Left ventricle myocardium inferior (tissue), 1 donor: ENCODE measurements at regions not wholly inside any gene's neighbourhood (a gene's known extent, or its start where the extent isn't known, plus 50 kb on each side); places are given as distances from the start of the nearest gene placed in this dataset.

Experiments used
- DNase-seq: peaks from one replicate; pipeline ENCODE4 v3.0.0-alpha.2; 2020
- H3K27ac ChIP-seq: fragments of 200-600 bp; replicated peaks from 2 replicates; pipeline ENCODE4 v1.8.0; 2021
- H3K27me3 ChIP-seq: fragments of 200-600 bp; 2 replicates; pipeline ENCODE4 v1.8.0; 2021; ENCODE audit warnings: low read depth
- H3K36me3 ChIP-seq: fragments of 200-600 bp; 2 replicates; pipeline ENCODE4 v1.8.0; 2021
- H3K4me1 ChIP-seq: fragments of 200-600 bp; 2 replicates; pipeline ENCODE4 v1.8.0; 2021
- H3K4me3 ChIP-seq: fragments of 200-600 bp; 2 replicates; pipeline ENCODE4 v1.8.0; 2021; ENCODE audit warnings: mild to moderate bottlenecking, moderate library complexity
- H3K9me3 ChIP-seq: fragments of 200-600 bp; replicated peaks from 2 replicates; pipeline ENCODE4 v1.8.0; 2021
- intact Hi-C: fragments of 100-400 bp; cut with micrococcal nuclease; formaldehyde crosslinking; loops from one replicate; pipeline ENCODE4 v1.11.0; 2022
- TF ChIP-seq, protein P1 (sequence below): fragments of 200-600 bp; IDR thresholded peaks from 2 replicates; pipeline ENCODE4 v1.8.0; 2021; ENCODE audit warnings: antibody characterized with exemption, mild to moderate bottlenecking, borderline replicate concordance
- donor health status: DM: no; HTN: yes; CAD: no; lungs with severe emphysema.

DNA sequence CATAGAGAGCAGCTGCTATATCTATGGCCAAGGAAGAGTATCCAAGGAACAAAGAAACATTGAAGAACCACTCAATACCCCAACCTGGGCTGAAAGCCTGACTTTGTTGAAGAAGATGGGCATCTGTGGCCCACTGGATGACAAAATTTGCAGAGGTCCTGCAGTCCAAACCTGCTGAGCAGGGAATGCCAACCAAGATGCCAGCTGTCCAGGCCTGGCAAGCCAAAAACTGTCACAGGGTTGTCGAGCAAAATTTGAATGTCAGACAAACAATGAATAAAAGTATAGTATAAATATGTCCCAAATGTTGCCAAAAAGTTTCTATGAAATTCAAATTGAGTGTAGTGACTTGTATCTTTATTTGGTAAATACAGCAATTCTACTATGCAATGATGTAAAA is 1040.2 kb downstream of the PCDH9 start:
- Histone ChIP-seq H3K27ac (no peak overlapping the region), H3K36me3 (no peaks in the 10 kb centered on the region), H3K4me3 (no peak overlapping the region), H3K4me1 (no peaks in the 10 kb centered on the region), H3K9me3 (no peaks in the 10 kb centered on the region), H3K27me3 (no peaks in the 10 kb centered on the region)
- TF ChIP-seq, protein P1, sequence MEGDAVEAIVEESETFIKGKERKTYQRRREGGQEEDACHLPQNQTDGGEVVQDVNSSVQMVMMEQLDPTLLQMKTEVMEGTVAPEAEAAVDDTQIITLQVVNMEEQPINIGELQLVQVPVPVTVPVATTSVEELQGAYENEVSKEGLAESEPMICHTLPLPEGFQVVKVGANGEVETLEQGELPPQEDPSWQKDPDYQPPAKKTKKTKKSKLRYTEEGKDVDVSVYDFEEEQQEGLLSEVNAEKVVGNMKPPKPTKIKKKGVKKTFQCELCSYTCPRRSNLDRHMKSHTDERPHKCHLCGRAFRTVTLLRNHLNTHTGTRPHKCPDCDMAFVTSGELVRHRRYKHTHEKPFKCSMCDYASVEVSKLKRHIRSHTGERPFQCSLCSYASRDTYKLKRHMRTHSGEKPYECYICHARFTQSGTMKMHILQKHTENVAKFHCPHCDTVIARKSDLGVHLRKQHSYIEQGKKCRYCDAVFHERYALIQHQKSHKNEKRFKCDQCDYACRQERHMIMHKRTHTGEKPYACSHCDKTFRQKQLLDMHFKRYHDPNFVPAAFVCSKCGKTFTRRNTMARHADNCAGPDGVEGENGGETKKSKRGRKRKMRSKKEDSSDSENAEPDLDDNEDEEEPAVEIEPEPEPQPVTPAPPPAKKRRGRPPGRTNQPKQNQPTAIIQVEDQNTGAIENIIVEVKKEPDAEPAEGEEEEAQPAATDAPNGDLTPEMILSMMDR = no peak
- no peak for DNase-seq
- intact Hi-C loops = no loop called here

DNA sequence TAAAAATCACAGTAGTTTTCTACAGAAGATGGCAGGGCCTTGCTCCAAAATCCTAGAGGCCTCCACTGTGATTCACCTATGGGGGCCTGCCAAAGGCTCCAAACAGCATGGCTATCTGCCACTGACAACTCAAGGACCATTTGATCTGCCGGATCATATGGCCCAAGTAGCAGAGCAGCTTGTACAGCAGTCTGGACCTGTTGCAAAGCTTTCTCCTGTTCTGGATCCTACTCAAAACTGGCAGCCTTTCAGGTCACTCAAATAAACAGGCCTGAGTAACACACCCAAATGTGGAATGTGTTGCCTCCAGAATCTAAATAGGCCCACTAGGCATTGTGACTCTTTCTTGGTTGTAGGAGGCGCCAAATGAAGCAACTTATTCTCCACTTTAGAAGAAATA is 1049.3 kb downstream of the PCDH9 start:
- DNase-seq = no peak
- TF ChIP-seq, protein P1 = no peak
- no peaks in the 10 kb centered on the region for H3K27me3 ChIP-seq
- intact Hi-C loops = no loop called here
- no peaks in the 10 kb centered on the region for H3K36me3 ChIP-seq
- no peaks in the 10 kb centered on the region for H3K4me1 ChIP-seq
- H3K4me3 ChIP-seq = no peak overlapping the region
- H3K27ac ChIP-seq = no peak overlapping the region
- no peaks in the 10 kb centered on the region for H3K9me3 ChIP-seq

DNA sequence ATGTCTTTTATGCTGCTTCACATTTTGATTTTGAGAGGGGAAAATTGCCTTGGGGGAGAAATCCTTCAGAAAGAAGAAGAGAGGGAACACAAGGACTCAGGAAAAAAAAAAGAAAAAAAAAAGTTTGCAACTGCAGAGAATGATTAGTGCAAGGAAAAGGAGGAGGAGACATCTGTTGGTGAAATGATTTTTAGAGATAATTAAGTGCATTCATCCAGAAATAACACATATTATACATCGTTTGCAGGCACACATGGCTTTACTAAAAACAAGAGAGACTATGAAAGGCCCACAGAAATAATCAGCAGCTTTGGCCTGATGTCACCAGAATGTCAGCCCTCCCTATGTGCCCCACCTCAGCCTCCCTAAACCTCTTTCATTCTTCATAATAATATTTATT is 1058.2 kb downstream of the PCDH9 start:
- no peak for DNase-seq
- H3K9me3 ChIP-seq = no peaks in the 10 kb centered on the region
- no peak overlapping the region for H3K4me3 ChIP-seq
- TF ChIP-seq, protein P1 = no peak
- no peaks in the 10 kb centered on the region for H3K36me3 ChIP-seq
- no peak overlapping the region for H3K27ac ChIP-seq
- H3K27me3 ChIP-seq = no peaks in the 10 kb centered on the region
- intact Hi-C loops = no loop called here
- H3K4me1 ChIP-seq = no peaks in the 10 kb centered on the region

- intact Hi-C loops = no loop called here
- H3K9me3 ChIP-seq = no peaks in the 10 kb centered on the region
- H3K27ac ChIP-seq = no peak overlapping the region
- no peaks in the 10 kb centered on the region for H3K4me1 ChIP-seq
- TF ChIP-seq, protein P1 = no peak
- DNase-seq = no peak
- H3K4me3 ChIP-seq = no peak overlapping the region
- H3K27me3 ChIP-seq = no peaks in the 10 kb centered on the region
- no peaks in the 10 kb centered on the region for H3K36me3 ChIP-seq
These were observed 1067.7 kb downstream of the PCDH9 start for GRCh38 chr13:66162470-66162869.

DNA sequence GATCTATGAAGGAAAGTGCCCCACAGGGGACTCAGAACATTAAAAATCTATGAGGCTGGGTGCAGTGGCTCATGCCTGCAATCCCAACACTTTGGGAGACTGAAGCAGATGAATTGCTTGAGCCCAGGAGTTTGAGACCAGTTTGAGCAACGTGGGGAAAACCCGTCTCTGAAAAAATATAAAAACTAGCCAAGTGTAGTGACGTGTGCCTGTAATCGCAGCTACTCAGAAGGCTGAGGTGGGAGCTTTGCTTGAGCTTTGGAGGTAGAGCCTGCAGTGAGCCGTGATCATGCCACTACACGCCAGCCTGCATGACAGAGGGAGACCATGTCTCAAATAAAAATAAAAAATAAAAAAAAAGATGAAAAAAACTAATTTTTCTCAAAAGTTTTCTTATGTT is 1070.6 kb downstream of the PCDH9 start:
- no peaks in the 10 kb centered on the region for H3K9me3 ChIP-seq

More for the DNA sequence above, 1070.6 kb downstream of the PCDH9 start:
- TF ChIP-seq, protein P1 = no peak
- Histone ChIP-seq H3K36me3 (no peaks in the 10 kb centered on the region), H3K4me1 (no peaks in the 10 kb centered on the region), H3K27me3 (no peaks in the 10 kb centered on the region), H3K4me3 (no peak overlapping the region), H3K27ac (no peak overlapping the region)
- intact Hi-C loops = no loop called here
- DNase-seq = no peak
